H1 (cell line): ENCODE measurements at regions not wholly inside any gene's neighbourhood (a gene's known extent, or its start where the extent isn't known, plus 50 kb on each side); places are given as distances from the start of the nearest gene placed in this dataset.

Experiments used
- CHD7 ChIP-seq: fragments of 300-600 bp; sonication (generic); IDR thresholded peaks from 2 replicates; pipeline ENCODE4 v1.7.1; 2012; ENCODE audit warnings: low read length, moderate library complexity, mild to moderate bottlenecking, inconsistent platforms; ENCODE audit not compliant: insufficient replicate concordance
- FOSL1 ChIP-seq: IDR thresholded peaks from 2 replicates; pipeline ENCODE4 v1.6.1; 2011; ENCODE audit warnings: mild to moderate bottlenecking, low read depth, low read length, moderate library complexity; ENCODE audit not compliant: insufficient read depth
- SUZ12 ChIP-seq: fragments of 200-600 bp; sonication (generic); IDR thresholded peaks from 2 replicates; pipeline ENCODE4 v1.6.1; 2012; ENCODE audit warnings: mild to moderate bottlenecking, inconsistent platforms, low read length, moderate library complexity, mixed read lengths

- TF ChIP-seq CHD7 (no peak), FOSL1 (no peak), SUZ12 (no peak)
Measured at GRCh38 chr7:106402898-106403297, 118.1 kb upstream of the NAMPT start (continued).
